T-cell (primary cell): ENCODE measurements at regions not wholly inside any gene's neighbourhood (a gene's known extent, or its start where the extent isn't known, plus 50 kb on each side); places are given as distances from the start of the nearest gene placed in this dataset.
"Not testable (repeated sequence)": the region's sequence is repeated elsewhere in the genome, so short reads cannot be mapped to it uniquely, and the experiment has no call there.

Experiments used
- ATAC-seq, 4 experiments: fragments of 200-7000 bp in 3 of 4; fragments of 150-1000 bp in 1 of 4; cut with Tn5 transposase; replicated peaks in 1 of 4; 1 replicate in 3 of 4; 2 replicates in 1 of 4; pipeline ENCODE4 v1.10.0; 2021; ENCODE audit warnings: moderate library complexity in 3 of 4, mild to moderate bottlenecking in 2 of 4, moderate number of reproducible peaks in 1 of 4
- CTCF ChIA-PET, 2 donors: fragments of 300-600 bp; sonication (Branson Sonifier 250); formaldehyde crosslinking; loops; one replicate each; lab custom pipeline; 2022; ENCODE audit warnings: antibody characterized with exemption in 2 of 2; lab: Charles Lee
- POLR2A ChIA-PET, 2 donors: fragments of 300-600 bp; sonication (Branson Sonifier 250); formaldehyde crosslinking; loops; one replicate each; lab custom pipeline; 2022; ENCODE audit warnings: antibody characterized with exemption in 2 of 2; lab: Charles Lee
- DNase-seq, 35 experiments: peaks; one replicate each; pipeline versions ENCODE4 v3.0.0 to v3.0.0-alpha.2; 2013 to 2023
- H3K27ac ChIP-seq: one replicate; pipeline ENCODE4 v1.5.1; 2013; ENCODE audit warnings: low read length
- H3K27me3 ChIP-seq, 2 experiments: replicated peaks in 1 of 2; 1 replicate in 1 of 2; 2 replicates in 1 of 2; pipeline versions ENCODE4 v1.6.1 to v1.7.0; 2013; ENCODE audit warnings: low read length in 1 of 2, mixed read lengths in 1 of 2; ENCODE audit not compliant: control insufficient read depth in 2 of 2, insufficient read depth in 2 of 2; ENCODE audit errors: extremely low read depth in 1 of 2
- H3K36me3 ChIP-seq, 2 donors: 1 replicate in 1 of 2; 2 replicates in 1 of 2; pipeline versions ENCODE4 v1.6.1 to v1.7.0; 2013; ENCODE audit warnings: low read length in 1 of 2; ENCODE audit not compliant: control insufficient read depth in 2 of 2, insufficient read depth in 1 of 2; ENCODE audit errors: extremely low read depth in 1 of 2
- H3K4me1 ChIP-seq, 2 experiments: 1 replicate in 1 of 2; 2 replicates in 1 of 2; pipeline versions ENCODE4 v1.6.1 to v1.7.0; 2013; ENCODE audit warnings: low read length in 2 of 2, mixed read lengths in 1 of 2; ENCODE audit not compliant: insufficient read depth in 2 of 2, control insufficient read depth in 1 of 2; ENCODE audit errors: extremely low read depth in 1 of 2
- H3K4me3 ChIP-seq, 2 donors: 1 replicate in 1 of 2; 2 replicates in 1 of 2; pipeline versions ENCODE4 v1.5.1 to v1.7.0; 2013; ENCODE audit warnings: mild to moderate bottlenecking in 2 of 2, low read length in 1 of 2, moderate library complexity in 1 of 2; ENCODE audit not compliant: control insufficient read depth in 1 of 2; ENCODE audit errors: extremely low read depth in 1 of 2
- H3K9me3 ChIP-seq: 2 replicates; pipeline ENCODE4 v1.7.0; 2013
- H3K27ac Mint-ChIP-seq, 2 donors: one replicate each; pipeline ENCODE4 v1.8.0; 2020 to 2021; ENCODE audit warnings: mild to moderate bottlenecking in 2 of 2, mixed read lengths in 2 of 2
- H3K27me3 Mint-ChIP-seq, 2 donors: one replicate each; pipeline ENCODE4 v1.8.0; 2021 to 2022; ENCODE audit warnings: mixed read lengths in 2 of 2
- H3K36me3 Mint-ChIP-seq: one replicate; pipeline ENCODE4 v1.8.0; 2021; ENCODE audit warnings: mixed read lengths
- H3K4me1 Mint-ChIP-seq, 3 donors: one replicate each; pipeline ENCODE4 v1.8.0; 2020 to 2022; ENCODE audit warnings: mixed read lengths in 3 of 3, mild to moderate bottlenecking in 1 of 3
- H3K4me3 Mint-ChIP-seq, 3 donors: one replicate each; pipeline ENCODE4 v1.8.0; 2020 to 2022; ENCODE audit warnings: mild to moderate bottlenecking in 3 of 3, mixed read lengths in 3 of 3, moderate library complexity in 3 of 3
- H3K9me3 Mint-ChIP-seq, 3 donors: one replicate each; pipeline ENCODE4 v1.8.0; 2020 to 2022; ENCODE audit warnings: mixed read lengths in 3 of 3
- WGBS: methylation state at CpG from one replicate; pipeline ENCODE4 v1.1.5; 2013; ENCODE audit warnings: missing lambda C conversion rate; ENCODE audit not compliant: insufficient coverage; 5-methylcytosine and 5-hydroxymethylcytosine counted together

DNA sequence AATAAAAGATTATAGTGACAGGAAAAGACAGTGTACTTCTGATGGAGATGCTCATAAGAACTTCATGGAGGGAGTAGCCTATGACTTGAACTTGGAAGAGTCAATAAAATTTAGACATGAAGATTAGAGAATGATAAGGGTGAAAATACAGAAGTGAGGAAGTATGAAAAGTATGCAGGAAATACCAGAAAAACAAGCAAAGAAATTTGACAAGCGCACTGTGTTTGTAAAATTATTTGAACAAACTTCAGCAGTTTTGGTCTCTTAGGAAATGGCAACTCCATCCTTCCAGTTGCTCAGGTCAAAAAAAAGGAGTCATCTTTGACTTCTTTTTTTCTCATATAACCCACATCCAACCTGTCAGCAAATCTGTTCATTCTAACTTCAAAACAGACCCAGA is 864.0 kb upstream of the ZEB2 start:
- 100% methylated on average over 1 of the region's 1 CpG for WGBS
- CTCF ChIA-PET: no interaction called here
- H3K27ac Mint-ChIP-seq: no peak overlapping the region
- ATAC-seq (no peak), DNase-seq (no peak)
- H3K27me3 Mint-ChIP-seq: peaks cover 0 to 4% of the 10 kb centered on the region in 2 donors
- no peaks in the 10 kb centered on the region for H3K4me1 Mint-ChIP-seq
- POLR2A ChIA-PET: no interaction called here
- no peaks in the 10 kb centered on the region for H3K36me3 Mint-ChIP-seq
- no peaks in the 10 kb centered on the region for H3K9me3 Mint-ChIP-seq
- Histone ChIP-seq H3K36me3 (no peaks in the 10 kb centered on the region), H3K4me1 (no peaks in the 10 kb centered on the region), H3K4me3 (no peak overlapping the region), H3K27me3 (no peaks in the 10 kb centered on the region), H3K27ac (no peak overlapping the region), H3K9me3 (no peaks in the 10 kb centered on the region)
- no peak overlapping the region for H3K4me3 Mint-ChIP-seq

DNA sequence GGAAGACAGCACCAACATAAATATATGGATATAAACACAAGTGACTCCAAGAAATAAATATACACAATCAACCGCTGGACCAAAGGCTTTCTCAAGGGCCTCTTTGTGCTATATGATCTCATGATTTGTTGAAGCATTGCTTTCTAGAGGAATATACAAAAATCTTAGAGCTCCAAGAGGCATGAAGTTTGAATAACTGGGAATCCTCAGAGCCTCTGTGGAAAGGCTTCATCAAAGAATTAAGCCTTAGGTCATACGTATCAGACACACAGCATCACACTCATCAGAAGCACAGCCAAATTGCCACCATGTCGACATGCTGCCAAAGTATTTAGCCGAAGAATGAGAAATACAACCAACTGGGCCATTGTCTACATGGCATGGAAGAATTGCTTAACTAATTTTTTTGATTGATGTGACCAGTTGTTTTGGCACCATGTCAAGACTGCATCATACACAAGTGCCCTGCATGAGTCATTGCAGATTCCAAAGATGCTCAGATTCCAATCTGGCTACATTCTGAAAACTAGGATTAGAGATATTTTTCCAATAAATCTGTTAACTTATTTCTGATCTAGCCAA is 860.6 kb upstream of the ZEB2 start:
- Histone ChIP-seq H3K27me3 (no peaks in the 10 kb centered on the region), H3K27ac (no peak overlapping the region), H3K4me3 (no peak overlapping the region), H3K4me1 (no peaks in the 10 kb centered on the region), H3K9me3 (no peaks in the 10 kb centered on the region), H3K36me3 (no peaks in the 10 kb centered on the region)
- DNase-seq: no peak
- Mint-ChIP-seq H3K27ac (no peak overlapping the region), H3K9me3 (no peaks in the 10 kb centered on the region), H3K27me3 (peaks cover 0 to 4% of the 10 kb centered on the region in 2 donors), H3K4me1 (no peaks in the 10 kb centered on the region), H3K4me3 (no peak overlapping the region), H3K36me3 (no peaks in the 10 kb centered on the region)
- ChIA-PET CTCF (no interaction called here), POLR2A (no interaction called here)
- ATAC-seq: no peak
- WGBS: 85% methylated on average over 2 of the region's 4 CpGs

DNA sequence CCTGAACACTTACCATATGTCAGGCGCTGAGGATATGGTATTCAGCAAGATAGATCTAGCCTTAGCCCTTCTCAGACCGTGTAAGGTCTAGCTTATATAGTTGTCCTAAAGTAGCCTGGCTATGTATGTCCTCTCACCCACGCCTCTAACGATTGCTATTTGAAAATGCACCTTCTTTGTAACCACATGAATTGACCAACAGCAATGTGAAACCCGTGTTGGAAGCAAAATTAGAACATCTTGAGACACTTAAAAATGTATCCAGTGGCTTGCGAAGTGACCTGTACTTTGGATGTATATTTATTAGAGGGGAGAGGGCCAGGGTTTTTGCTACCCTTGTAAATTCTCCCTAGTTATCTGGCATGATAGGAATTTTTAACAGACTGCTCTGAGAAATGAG is 860.0 kb upstream of the ZEB2 start:
- H3K27me3 Mint-ChIP-seq: peaks cover 0 to 4% of the 10 kb centered on the region in 2 donors
- no peak overlapping the region for H3K27ac Mint-ChIP-seq
- H3K27me3 ChIP-seq: no peaks in the 10 kb centered on the region
- no peak for DNase-seq
- H3K9me3 Mint-ChIP-seq: no peaks in the 10 kb centered on the region
- no peaks in the 10 kb centered on the region for H3K36me3 Mint-ChIP-seq
- no peak overlapping the region for H3K27ac ChIP-seq
- H3K4me1 ChIP-seq: no peaks in the 10 kb centered on the region
- WGBS: 70% methylated on average over 2 of the region's 6 CpGs
- no peak overlapping the region for H3K4me3 Mint-ChIP-seq
- H3K4me3 ChIP-seq: no peak overlapping the region
- H3K36me3 ChIP-seq: no peaks in the 10 kb centered on the region
- no peaks in the 10 kb centered on the region for H3K9me3 ChIP-seq
- CTCF ChIA-PET: no interaction called here
- POLR2A ChIA-PET: no interaction called here
- ATAC-seq: no peak
- no peaks in the 10 kb centered on the region for H3K4me1 Mint-ChIP-seq

DNA sequence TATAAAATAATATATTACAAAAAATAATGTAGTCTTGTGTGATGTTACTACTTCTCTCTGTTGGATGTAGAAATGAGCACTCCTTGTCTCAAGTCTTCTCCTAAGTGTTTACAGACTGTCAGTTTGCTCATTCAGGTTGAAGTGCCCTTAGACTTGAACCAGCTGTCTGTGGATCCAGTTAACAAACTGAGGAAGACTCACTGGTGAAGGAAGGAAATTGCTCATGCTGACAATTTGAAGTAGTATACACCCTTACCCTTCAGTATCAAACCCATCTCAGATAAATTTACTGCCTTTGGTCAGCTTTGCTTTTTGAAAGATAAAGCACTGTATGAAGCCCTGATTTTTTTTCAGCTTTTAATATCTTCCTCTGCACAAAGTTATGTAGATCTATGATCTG is 854.2 kb upstream of the ZEB2 start:
- H3K36me3 ChIP-seq: no peaks in the 10 kb centered on the region
- no peak for DNase-seq
- no peak overlapping the region for H3K4me3 ChIP-seq
- peaks cover 0 to 3% of the 10 kb centered on the region in 2 donors for H3K27me3 Mint-ChIP-seq
- POLR2A ChIA-PET: no interaction called here
- CTCF ChIA-PET: no interaction called here
- H3K9me3 ChIP-seq: no peaks in the 10 kb centered on the region
- H3K27ac ChIP-seq: no peak overlapping the region
- no peaks in the 10 kb centered on the region for H3K4me1 ChIP-seq
- no peak for ATAC-seq
- H3K9me3 Mint-ChIP-seq: no peaks in the 10 kb centered on the region
- H3K4me3 Mint-ChIP-seq: no peak overlapping the region
- no peaks in the 10 kb centered on the region for H3K27me3 ChIP-seq
- no peak overlapping the region for H3K27ac Mint-ChIP-seq
- no peaks in the 10 kb centered on the region for H3K36me3 Mint-ChIP-seq
- no peaks in the 10 kb centered on the region for H3K4me1 Mint-ChIP-seq

DNA sequence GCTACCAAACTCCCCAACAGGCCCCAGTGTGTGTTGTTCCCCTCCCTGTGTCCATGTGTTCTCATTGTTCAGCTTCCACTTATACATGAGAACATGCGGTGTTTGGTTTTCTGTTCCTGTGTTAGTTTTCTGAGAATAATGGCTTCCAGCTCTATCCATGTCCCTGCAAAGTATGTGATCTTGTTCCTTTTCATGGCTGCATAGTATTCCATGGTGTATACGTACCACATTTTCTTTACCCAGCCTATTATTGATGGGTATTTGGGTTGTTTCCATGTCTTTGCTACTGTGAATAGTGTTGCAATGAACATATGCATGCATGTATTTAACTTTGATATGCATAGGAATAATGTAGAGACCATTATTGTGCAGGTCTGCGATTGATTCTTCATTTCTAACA is 847.4 kb upstream of the ZEB2 start:
- H3K4me3 ChIP-seq: not testable (repeated sequence)

DNA sequence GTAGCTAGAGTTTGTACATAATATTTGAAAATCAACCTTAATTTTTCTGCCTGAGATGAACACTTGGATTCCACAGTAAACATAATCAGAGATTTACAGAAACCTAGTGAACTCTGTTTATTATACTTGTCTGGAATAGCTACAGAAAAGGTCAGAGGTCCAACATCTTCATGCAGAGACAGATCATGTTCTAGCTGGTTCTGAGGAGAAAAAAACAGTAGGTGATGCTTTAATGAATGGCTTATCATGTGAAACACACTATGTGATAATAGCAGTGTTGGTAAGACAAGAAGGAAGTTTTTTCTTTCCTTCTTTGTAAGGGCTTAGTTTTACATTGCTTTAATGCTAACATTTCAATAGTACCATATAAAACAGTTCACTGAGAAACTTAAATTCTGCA is 846.4 kb upstream of the ZEB2 start:
- ATAC-seq (no peak), DNase-seq (no peak)
- Mint-ChIP-seq H3K9me3 (peaks cover 3 to 8% (median 4%) of the 10 kb centered on the region in 3 donors), H3K4me3 (no peak overlapping the region), H3K27me3 (peaks cover 0 to 3% of the 10 kb centered on the region in 2 donors), H3K27ac (no peak overlapping the region), H3K4me1 (no peaks in the 10 kb centered on the region), H3K36me3 (no peaks in the 10 kb centered on the region)
- Histone ChIP-seq H3K27ac (no peak overlapping the region), H3K4me1 (no peaks in the 10 kb centered on the region), H3K27me3 (no peaks in the 10 kb centered on the region), H3K4me3 (no peak overlapping the region), H3K9me3 (no peaks in the 10 kb centered on the region), H3K36me3 (no peaks in the 10 kb centered on the region)
- POLR2A ChIA-PET: no interaction called here
- CTCF ChIA-PET: no interaction called here

More for the DNA sequence above, 847.4 kb upstream of the ZEB2 start:
- H3K36me3 Mint-ChIP-seq, H3K36me3 ChIP-seq, H3K27ac Mint-ChIP-seq, POLR2A ChIA-PET, H3K27me3 ChIP-seq, ATAC-seq, H3K4me1 ChIP-seq, H3K27me3 Mint-ChIP-seq, H3K4me3 Mint-ChIP-seq, DNase-seq, CTCF ChIA-PET, H3K4me1 Mint-ChIP-seq, H3K9me3 ChIP-seq, H3K27ac ChIP-seq, H3K9me3 Mint-ChIP-seq: not testable (repeated sequence)
- WGBS: no CpG with 5 or more reads among the region's 3 CpGs

DNA sequence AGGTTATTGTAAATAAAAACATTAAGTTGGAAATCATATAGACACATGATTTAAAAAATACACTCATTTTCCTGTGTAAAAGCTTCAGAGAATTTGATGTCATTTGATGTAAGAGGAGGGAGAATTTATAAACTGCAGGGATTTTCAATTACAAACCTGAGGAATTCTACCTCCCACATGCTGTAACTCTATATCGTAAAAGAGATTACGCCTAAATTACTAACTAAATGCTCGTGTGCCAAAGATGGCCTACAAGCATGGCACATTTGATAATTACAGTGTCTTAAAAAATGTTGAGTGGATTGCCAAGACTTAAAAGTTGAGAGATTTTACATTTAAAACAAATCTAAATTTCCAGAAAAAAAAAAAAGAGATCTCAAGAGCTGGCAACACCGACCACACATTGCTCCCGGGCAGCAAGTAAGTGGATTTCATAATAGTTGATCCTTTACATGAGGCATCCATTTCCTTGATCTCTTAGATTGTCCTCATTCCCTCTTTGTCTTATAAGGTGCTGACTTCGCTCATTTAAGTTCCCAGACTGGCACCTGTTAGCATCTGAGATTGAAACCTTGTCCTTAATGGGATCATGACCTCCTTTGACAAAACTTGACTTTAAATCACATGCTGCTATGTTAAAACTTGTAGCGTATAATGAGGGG is 840.3 kb upstream of the ZEB2 start:
- Histone ChIP-seq H3K9me3 (no peaks in the 10 kb centered on the region), H3K36me3 (no peaks in the 10 kb centered on the region), H3K27ac (no peak overlapping the region), H3K4me3 (no peak overlapping the region), H3K27me3 (no peaks in the 10 kb centered on the region), H3K4me1 (no peaks in the 10 kb centered on the region)
- 43% methylated on average over 1 of the region's 7 CpGs for WGBS
- ATAC-seq: no peak
- Mint-ChIP-seq H3K4me3 (no peak overlapping the region), H3K9me3 (no peaks in the 10 kb centered on the region), H3K27me3 (no peaks in the 10 kb centered on the region), H3K36me3 (no peaks in the 10 kb centered on the region), H3K27ac (no peak overlapping the region), H3K4me1 (no peaks in the 10 kb centered on the region)
- ChIA-PET CTCF (no interaction called here), POLR2A (no interaction called here)
- DNase-seq: no peak
